NCI-H128 (cell line): ENCODE measurements at regions not wholly inside any gene's neighbourhood (a gene's known extent, or its start where the extent isn't known, plus 50 kb on each side); places are given as distances from the start of the nearest gene placed in this dataset.
"Not testable (repeated sequence)": the region's sequence is repeated elsewhere in the genome, so short reads cannot be mapped to it uniquely, and the experiment has no call there.

ENCODE experiments used
- DNase-seq: peaks from one replicate; lab custom pipeline; 2025; ENCODE audit not compliant: unreplicated experiment; lab: John Stamatoyannopoulos, UW

DNA sequence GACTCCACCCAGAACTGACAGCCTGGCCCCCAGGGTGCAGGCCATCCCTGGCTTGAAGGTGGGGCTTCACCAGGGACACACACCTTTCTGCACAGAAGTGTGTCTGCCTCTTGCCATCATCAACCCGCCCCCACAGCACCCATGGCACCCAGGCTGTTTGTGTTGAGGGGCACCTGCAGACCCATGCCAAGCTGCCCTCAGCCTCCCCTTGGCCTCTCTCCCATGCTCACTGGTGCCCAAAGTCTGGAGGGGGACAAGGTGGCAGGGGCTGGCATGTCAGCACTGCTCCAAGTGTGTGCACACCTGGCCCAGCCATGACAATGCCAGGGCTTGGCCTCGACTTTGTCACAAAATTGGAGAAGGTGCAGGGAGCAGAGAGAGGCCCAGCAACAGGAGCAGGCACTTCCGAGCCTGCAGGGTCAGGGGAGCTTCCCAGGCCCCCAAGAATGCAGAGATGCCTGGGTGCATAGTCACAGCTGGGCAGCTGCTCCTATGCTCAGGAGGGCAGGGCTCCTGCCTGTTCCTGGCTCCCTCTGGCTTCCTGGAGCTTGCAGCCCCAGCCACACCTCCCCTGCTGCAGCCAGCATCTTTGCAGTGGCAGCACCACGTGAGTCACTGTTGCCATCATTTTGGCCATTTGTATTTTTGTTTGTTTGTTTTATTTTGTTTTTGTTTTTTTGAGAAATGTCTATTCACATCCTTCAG lies 280.6 kb upstream of the UBE2E3 start:
- no peak for DNase-seq

DNA sequence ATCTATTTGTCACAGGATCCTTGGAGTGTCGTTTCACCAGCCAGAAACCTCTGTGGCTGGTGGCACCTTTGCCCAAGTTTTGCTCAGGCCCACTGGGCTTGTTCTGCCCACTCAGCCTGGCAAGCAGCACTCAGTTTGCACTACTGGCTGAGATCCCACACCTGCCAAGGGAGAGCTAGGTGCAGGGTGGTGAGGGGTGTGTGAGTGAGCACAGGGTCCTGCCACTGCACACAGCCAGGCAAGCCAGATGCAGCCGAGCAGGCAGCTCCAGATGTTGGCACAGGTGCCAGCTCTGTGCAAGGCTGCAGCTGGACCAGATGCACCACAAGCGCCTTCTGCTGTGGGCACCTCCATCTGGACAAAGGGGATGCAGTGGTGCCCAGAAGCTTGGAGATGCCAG lies 281.7 kb upstream of the UBE2E3 start:
- DNase-seq = no peak

DNA sequence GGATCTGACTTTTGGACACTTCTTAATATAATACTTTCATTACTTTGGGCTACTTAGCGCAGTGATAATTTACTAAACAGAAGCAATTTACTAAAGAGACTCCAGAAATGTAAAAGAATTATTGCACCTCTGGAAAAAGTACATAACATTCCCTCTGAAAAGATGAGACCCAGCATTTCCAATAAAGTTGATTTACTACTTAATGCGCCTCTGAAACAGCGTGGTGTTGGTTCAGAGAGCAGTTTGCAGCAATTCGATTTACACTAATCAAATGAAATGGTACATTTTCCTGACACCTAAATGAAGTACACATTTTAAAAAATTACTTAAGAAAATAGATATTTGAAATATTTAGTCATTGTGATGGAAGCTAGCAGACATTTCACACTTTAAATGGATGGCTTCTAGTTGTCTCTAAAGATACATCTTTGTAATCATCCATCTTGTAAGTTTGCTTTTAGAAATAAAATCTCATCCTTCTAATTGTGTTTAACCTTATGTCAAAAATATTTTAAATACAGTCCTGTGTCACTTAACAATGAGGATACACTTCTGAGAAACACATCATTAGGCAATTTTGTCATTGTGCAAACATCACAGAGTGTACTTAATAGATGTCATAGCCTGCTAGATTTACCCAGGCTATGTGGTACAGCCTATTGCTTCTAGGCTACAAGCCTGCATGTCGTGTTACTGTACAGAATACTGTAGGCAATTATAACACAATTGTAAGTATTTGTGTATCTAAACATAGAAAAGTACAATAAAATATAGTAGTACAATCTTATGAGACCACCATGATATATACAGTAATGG lies 284.6 kb upstream of the UBE2E3 start:
- DNase-seq = no peak

DNA sequence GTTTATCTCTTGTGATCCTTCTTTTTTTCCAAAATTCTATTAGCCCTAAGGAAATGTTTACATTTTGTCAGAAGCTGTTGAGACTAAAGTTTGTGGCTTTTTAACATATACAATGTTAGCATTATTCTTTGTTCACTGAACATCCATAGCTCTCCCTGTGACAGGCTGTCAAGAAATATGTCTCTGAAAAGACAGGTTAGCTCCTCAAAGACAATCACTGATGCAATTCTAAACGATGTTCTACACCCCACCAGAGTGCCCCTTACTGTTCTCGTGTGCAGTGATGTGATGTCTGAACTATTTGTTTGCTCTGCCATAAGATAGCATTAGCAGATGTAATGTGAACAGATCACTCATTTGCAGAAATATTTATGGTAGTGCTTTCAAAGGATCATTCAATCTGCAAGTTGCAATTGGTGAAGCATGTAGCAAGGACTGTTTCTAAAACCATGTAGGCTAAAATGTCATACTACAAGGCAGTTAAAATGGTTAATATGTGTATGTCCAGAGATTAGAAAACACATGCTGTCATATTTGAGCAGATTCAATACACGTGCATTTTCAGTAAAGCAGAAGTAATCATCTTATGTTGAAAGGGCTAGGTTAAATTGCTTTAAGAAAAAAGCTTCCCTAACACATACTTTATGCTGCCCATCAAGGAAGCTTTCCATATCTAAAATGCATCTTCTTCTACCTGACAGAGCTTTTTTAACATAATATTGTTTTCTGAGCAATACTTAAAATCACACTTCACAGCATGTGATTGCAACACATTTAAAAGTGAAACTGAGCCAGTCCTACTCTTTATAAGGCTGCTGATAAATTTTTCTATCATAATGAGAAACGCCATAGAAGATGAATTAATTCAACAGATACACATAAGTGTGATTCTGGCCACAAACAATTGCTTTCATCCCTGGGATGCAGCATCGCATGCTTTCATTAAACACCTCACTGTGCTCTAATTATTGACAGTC lies 285.7 kb upstream of the UBE2E3 start:
- no peak for DNase-seq

DNA sequence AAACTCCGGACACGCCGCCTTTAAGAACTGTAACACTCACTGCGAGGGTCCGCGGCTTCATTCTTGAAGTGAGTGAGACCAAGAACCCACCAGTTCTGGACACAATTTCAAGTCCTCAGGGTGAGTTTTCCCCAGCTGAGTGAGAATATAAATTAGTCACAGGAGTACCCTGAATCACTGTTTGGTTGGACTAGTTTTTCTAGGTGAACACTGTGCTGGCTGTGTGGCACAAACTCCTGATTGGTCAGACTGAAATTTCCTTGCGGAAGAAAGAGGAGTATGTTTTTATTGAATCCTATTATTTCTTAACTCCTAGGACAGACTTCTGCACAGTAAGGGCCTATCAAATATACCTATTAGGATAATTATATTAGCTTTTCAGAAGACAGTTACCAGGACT lies 288.1 kb upstream of the UBE2E3 start:
- DNase-seq = no peak

DNA sequence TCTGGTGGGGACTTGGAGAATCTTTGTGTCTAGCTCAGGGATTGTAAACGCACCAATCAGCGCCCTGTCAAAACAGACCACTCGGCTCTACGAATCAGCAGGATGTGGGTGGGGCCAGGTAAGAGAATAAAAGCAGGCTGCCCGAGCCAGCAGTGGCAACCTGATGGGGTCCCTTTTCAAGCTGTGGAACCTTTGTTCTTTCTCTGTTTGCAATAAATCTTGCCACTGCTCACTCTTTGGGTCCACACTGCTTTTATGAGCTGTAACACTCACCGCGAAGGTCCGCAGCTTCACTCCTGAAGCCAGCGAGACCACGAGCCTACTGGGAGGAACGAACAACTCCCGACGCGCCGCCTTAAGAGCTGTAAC lies 288.6 kb upstream of the UBE2E3 start:
- DNase-seq = not testable (repeated sequence)

DNA sequence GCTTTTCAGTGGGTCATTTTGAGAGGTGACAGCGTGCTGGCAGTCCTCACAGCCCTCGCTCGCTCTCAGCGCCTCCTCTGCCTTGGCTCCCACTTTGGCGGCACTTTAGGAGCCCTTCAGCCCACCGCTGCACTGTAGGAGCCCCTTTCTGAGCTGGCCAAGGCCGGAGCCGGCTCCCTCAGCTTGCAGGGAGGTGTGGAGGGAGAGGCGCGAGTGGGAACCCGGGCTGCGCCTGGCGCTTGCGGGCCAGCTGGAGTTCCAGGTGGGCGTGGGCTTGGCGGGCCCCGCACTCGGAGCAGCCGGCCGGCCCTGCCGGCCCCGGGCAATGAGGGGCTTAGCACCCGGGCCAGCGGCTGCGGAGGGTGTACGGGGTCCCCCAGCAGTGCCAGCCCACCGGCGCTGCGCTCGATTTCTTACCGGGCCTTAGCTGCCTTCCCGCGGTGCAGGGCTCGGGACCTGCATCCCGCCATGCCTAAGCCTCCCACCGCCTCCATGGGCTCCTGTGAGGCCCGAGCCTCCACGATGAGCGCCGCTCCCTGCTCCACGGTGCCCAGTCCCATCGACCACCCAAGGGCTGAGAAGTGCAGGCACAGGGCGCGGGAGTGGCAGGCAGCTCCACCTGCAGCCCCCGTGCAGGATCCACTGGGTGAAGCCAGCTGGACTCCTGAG lies 289.1 kb upstream of the UBE2E3 start:
- not testable (repeated sequence) for DNase-seq

DNA sequence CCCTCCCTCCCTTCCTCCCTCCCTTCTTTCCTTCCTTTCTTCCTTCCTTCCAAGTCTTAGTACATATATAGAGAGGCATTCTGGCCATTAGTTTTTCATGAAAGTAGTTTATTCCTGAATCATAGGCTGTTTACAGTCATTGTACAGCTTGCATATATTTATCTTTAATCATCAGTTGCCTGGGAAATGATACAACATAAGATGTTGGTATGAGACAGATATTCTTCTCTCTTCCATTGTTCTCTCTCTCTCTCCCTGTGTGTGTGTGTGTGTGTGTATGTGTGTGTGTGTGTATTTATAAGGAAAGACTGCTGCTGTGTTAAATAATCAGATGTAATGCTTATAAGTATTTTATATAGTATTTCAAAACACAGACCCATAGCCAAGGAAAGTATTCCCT lies 289.8 kb upstream of the UBE2E3 start:
- DNase-seq = no peak

DNA sequence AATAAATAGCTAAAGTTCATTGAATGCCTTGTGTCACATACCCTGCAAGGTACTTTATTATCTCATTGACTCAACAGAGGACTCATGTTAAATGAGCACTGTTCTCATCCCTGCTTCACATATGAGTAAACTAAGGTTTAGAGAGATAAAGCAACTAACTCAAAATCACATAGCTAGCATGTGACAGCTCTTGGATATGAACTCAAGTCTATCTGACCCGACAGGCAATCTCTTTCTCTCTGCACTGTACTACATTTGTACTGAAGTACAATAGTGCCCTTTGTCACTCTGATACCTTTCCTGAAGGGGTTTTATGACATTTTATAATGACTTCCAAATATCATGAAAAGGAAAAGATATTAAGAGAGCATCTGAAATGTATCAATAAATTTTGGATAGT lies 297.5 kb upstream of the UBE2E3 start:
- DNase-seq = no peak

DNA sequence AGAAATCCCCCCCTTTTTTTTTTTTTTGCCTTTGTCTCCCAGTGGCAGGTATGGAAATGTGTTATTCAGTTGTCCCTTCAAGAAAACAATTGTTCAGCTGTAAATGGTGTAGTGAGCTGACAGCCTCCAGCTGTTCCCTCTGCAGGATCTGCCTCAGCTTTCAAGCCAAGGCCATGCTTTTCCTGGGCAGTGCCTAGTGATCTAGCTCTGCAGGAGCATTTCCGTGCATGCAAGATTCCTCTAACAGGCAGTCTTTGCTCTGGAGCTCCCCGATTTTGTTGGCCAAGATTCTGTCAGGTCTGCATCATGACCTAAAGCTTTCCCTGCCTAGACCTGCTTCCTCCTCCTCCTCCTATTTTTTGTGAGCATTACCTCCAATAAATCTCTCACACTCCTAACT lies 300.7 kb upstream of the UBE2E3 start:
- no peak for DNase-seq

DNA sequence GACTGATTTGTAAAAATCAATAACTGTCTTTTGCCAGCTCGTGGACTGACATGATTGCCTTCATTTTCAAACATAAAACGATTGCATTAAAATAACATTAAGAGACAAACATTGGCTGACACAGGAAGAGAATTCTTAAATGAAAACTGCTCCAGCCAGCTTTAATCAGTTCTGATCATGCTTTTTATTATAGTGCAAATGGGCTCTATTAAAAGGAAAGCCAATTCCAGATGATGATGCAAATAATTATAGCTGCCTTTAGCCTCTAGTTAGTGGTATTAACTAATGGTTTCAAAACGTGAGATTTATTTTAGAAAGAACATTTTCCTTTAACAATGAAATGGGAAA lies 301.8 kb upstream of the UBE2E3 start:
- no peak for DNase-seq

DNA sequence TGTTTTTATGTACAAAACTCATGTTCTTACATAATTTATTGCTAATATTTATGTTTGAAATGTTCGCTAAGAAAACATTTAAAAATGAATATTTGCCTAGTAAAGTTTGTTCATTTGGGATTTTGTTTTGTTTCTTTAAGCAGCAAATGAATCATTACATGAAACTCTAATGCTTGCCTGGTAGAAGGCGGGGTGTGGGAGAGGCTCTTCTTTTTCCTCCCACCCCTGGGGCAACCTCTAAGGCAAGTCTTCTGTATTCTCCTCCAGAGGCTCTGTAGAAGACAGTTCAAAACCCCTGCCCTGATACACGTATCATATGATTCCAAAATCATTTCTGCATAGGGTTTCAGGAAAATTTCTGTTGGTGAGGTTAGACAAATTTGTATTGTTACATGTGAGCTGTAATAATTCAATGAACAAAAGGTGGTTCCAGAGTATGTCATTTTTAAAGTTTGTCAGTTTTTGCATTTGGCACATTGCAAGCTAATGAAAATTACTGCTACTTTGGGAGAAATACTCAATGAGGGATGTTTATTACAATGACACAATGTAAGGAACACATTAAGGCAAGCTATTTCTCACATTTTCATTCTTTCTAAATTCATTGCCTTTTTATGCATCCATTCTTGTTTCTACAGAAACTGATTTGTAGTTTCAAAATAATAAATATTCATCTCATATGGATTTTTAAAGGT lies 302.3 kb upstream of the UBE2E3 start:
- DNase-seq = no peak

DNA sequence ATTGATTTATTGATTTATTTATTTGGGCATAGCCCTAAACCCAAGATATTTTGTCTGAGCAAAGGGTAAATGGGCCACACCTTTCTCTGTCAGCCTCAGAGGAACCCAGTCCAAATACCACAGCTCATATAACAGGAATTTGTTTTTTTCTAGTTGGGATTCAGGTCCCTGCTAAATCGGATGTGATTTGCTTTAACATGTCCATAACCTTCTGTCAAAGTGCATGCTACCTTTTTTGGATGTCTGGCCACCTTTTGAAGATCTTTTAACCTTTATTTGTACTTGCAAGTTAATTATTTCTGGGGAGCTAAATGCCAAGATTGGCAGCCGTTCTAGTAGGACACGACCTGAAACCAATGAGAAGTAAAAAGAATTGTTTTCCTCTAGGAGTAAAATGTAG lies 303.2 kb upstream of the UBE2E3 start:
- no peak for DNase-seq

DNA sequence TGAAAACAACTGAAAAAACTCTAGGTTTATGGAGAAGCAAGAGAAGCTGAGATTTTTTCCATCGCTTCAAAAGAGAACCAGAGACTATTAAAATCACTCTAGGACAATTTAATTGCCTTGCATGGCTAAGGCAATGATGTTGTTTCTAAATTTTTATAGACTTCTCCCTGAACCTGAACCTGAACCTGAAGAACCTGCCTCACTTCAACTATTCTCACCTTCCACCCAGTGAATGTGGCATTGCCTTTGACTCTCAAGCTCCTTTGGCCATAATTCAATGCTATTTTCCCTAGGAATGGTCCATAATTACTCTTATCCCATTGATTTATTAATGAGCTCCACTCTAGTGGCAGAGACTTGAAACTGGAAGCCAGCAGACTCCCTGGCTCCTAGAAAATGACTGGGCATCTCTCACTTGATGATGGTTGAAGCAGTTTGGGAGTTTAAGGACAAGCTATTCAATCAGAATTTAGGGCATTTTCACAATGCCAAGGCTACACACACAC lies 303.8 kb upstream of the UBE2E3 start:
- no peak for DNase-seq

DNA sequence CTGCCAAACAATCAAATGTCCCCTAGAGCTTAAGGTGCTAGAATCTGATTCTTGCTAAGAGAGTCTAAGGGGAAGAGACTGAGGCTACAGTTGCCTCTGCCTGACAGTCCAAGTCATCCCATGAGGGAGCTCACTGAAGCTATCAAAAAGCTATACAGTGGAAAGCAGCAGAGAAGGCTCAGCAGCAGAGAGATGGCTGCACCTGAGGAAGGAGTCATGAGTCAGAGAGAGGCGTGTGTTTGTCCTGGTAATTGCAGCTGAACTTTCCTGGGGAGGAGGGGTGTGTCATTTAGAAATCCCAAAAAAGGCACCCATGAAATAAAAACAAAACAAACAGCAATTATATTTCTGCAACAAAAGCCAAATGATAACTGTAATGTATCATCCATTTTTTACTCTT lies 305.2 kb upstream of the UBE2E3 start:
- DNase-seq = no peak

DNA sequence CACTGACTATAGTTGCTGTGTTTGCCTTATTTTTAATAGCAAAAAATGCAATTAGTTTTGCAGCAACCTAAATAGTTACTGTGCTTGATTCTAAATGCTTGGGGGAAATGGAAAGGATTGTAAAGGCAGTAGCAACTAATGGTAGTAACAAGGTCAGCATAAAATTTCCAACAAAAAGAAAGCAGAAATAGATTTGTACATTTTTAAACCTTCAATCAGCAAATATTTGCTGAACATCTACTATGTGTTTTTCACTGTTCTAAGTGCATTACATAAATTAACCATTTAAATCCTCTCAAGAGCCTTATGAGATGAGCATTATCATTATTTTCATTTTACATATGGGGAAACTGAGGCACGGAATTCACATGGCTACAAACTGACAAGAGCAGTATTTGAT lies 308.0 kb upstream of the UBE2E3 start:
- DNase-seq = no peak

DNA sequence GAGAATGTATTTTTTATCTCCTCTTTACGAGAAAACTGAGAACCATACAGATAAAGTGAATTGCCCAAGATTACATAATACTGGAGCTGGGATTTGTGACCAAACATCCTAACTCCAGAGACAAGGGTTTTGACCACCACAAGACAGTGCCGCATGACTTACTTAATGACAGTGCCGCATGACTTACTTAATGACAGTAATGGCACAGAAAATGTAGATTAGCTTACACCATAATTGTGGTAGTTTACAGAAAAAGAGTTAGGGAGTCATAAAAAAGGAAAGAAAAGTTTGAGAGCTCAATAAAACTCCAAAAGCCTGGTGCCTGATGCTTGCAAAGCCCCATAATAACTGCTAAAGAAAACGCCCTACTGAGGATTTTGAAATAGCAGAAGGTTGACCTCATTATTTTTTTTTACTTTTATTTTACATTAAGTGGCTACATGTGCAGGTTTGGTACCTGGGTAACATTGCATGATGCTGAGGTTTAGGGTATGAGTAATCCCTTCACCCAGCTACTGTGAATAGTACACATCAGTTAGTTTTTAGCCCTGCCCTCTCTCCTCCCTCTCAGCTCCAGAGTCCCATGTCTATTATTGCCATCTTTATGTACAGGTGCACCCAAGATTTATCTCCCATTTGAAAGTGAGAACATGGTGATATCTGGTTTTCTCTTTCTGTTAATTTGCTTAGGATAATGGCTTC lies 310.0 kb upstream of the UBE2E3 start:
- DNase-seq = no peak

DNA sequence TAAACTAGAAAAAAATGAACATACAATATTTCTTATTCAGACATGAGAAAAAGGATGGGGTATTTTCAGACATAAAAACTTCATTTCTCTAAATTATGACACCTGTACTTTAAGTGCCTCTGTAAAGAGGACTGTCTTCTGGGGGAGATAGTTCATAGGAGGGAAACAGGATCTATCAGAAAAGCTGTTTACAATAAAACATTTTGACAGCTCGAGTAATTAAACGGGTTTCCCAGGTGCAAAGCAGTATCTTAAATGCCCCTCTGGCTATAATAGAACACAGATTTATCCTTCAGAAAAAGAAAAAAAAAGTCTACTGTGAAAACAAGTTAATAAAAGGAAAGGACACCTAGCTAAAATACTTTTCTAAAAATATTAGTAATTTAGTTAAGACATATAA lies 311.4 kb upstream of the UBE2E3 start:
- no peak for DNase-seq

DNA sequence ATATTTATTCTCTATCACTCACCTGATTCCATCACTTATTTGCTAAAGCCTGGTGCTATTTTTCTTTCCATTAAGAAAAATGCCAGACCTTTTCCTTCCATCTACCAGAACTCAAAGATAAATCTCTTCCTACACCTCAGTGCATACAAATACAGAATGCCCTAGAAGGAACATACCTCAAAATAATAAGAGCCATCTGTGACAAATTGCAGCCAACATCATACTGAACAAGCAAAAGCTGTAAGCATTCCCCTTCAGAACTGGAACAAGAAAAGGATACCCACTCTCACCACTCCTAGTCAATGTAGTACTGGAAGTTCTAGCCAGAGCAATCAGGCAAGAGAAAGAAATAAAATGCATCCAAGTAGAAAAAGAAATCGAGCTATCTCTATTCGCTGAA lies 315.9 kb upstream of the UBE2E3 start:
- DNase-seq = no peak
